GM19395 (cell line): ENCODE measurements at regions not wholly inside any gene's neighbourhood (a gene's known extent, or its start where the extent isn't known, plus 50 kb on each side); places are given as distances from the start of the nearest gene placed in this dataset.
"Not testable (repeated sequence)": the region's sequence is repeated elsewhere in the genome, so short reads cannot be mapped to it uniquely, and the experiment has no call there.

ENCODE experiments used
- ATAC-seq: cut with Tn5 transposase; IDR thresholded peaks from one replicate; pipeline ENCODE4 v1.9.1; 2021; ENCODE audit warnings: mild to moderate bottlenecking, moderate library complexity; ENCODE audit not compliant: unreplicated experiment

- ATAC-seq: no peak
These were observed 197.1 kb upstream of the UGT8 start for GRCh38 chr4:114401483-114401882.

GRCh38 chr4:114417214-114417613, 181.4 kb upstream of the UGT8 start:
- no peak for ATAC-seq

- ATAC-seq: no peak
These were observed 178.5 kb upstream of the UGT8 start for GRCh38 chr4:114420069-114420468.

GRCh38 chr4:114423582-114423981, 175.0 kb upstream of the UGT8 start:
- peak; percentile 97 for ATAC-seq

- ATAC-seq: no peak
These were observed 163.5 kb upstream of the UGT8 start for GRCh38 chr4:114435116-114435515.

GRCh38 chr4:114442856-114443255, 155.8 kb upstream of the UGT8 start:
- ATAC-seq: no peak

- ATAC-seq: no peak
These were observed 154.4 kb upstream of the UGT8 start for GRCh38 chr4:114444211-114444610.

- not testable (repeated sequence) for ATAC-seq
These were observed 150.6 kb upstream of the UGT8 start for GRCh38 chr4:114447963-114448516.

- ATAC-seq: no peak
These were observed 139.9 kb upstream of the UGT8 start for GRCh38 chr4:114458728-114459127.

- no peak for ATAC-seq
These were observed 133.8 kb upstream of the UGT8 start for GRCh38 chr4:114464726-114465272.

GRCh38 chr4:114465766-114466165, 132.8 kb upstream of the UGT8 start:
- ATAC-seq: no peak

- no peak for ATAC-seq
These were observed 132.3 kb upstream of the UGT8 start for GRCh38 chr4:114466299-114466698.

- ATAC-seq: no peak
These were observed 126.2 kb upstream of the UGT8 start for GRCh38 chr4:114472269-114473032.

GRCh38 chr4:114474188-114474800, 124.3 kb upstream of the UGT8 start:
- no peak for ATAC-seq

- ATAC-seq: no peak
These were observed 122.3 kb upstream of the UGT8 start for GRCh38 chr4:114476310-114476709.

- no peak for ATAC-seq
These were observed 119.0 kb upstream of the UGT8 start for GRCh38 chr4:114479595-114479994.

GRCh38 chr4:114481856-114482255, 116.8 kb upstream of the UGT8 start:
- ATAC-seq: no peak

GRCh38 chr4:114487101-114487500, 111.5 kb upstream of the UGT8 start:
- no peak for ATAC-seq

GRCh38 chr4:114488301-114488982, 110.2 kb upstream of the UGT8 start:
- ATAC-seq: no peak

GRCh38 chr4:114494246-114494803, 104.3 kb upstream of the UGT8 start:
- no peak for ATAC-seq

- no peak for ATAC-seq
These were observed 103.1 kb upstream of the UGT8 start for GRCh38 chr4:114495471-114495928.
